ENCODE measurements at regions not wholly inside any gene's neighbourhood (a gene's known extent, or its start where the extent isn't known, plus 50 kb on each side); places are given as distances from the start of the nearest gene placed in this dataset.

- no peak for DNase-seq (ENCODE audit: low read depth)
These were observed 283.2 kb downstream of the RPRM start for GRCh38 chr2:153195342-153195741.

- DNase-seq (ENCODE audit: low read depth), result no peak
These were observed 289.3 kb downstream of the RPRM start for GRCh38 chr2:153189091-153189888.

- no peak for DNase-seq (ENCODE audit: low read depth)
These were observed 298.8 kb downstream of the RPRM start for GRCh38 chr2:153179808-153180207.

GRCh38 chr2:153169609-153170008, 309.0 kb downstream of the RPRM start:
- DNase-seq (ENCODE audit: low read depth), result no peak

- DNase-seq (ENCODE audit: low read depth), result no peak
These were observed 313.5 kb downstream of the RPRM start for GRCh38 chr2:153165021-153165420.

- DNase-seq (ENCODE audit: low read depth), result no peak
These were observed 315.5 kb downstream of the RPRM start for GRCh38 chr2:153163055-153163454.

GRCh38 chr2:153156743-153157142, 321.8 kb downstream of the RPRM start:
- no peak for DNase-seq (ENCODE audit: low read depth)

GRCh38 chr2:153152036-153152435, 326.5 kb downstream of the RPRM start:
- DNase-seq (ENCODE audit: low read depth), result no peak

GRCh38 chr2:153145470-153145978, 333.0 kb downstream of the RPRM start:
- DNase-seq (ENCODE audit: low read depth), result no peak

- no peak for DNase-seq (ENCODE audit: low read depth)
These were observed 335.0 kb downstream of the RPRM start for GRCh38 chr2:153143540-153143939.

- DNase-seq (ENCODE audit: low read depth), result no peak
These were observed 338.1 kb downstream of the RPRM start for GRCh38 chr2:153140498-153140897.

GRCh38 chr2:153138651-153139375, 339.7 kb downstream of the RPRM start:
- no peak for DNase-seq (ENCODE audit: low read depth)

- DNase-seq (ENCODE audit: low read depth), result no peak
These were observed 342.3 kb downstream of the RPRM start for GRCh38 chr2:153136216-153136615.

- no peak for DNase-seq (ENCODE audit: low read depth)
These were observed 343.8 kb downstream of the RPRM start for GRCh38 chr2:153134725-153135124.

- no peak for DNase-seq (ENCODE audit: low read depth)
These were observed 344.8 kb downstream of the RPRM start for GRCh38 chr2:153133716-153134115.

- DNase-seq (ENCODE audit: low read depth), result no peak
These were observed 346.1 kb downstream of the RPRM start for GRCh38 chr2:153132418-153132817.

- DNase-seq (ENCODE audit: low read depth), result no peak
These were observed 363.4 kb downstream of the RPRM start for GRCh38 chr2:153115141-153115540.

GRCh38 chr2:153110486-153110885, 368.1 kb downstream of the RPRM start:
- DNase-seq (ENCODE audit: low read depth), result no peak

GRCh38 chr2:153109793-153110192, 368.8 kb downstream of the RPRM start:
- DNase-seq (ENCODE audit: low read depth), result no peak

GRCh38 chr2:153106802-153107477, 371.6 kb downstream of the RPRM start:
- no peak for DNase-seq (ENCODE audit: low read depth)

GRCh38 chr2:153105829-153106578, 372.6 kb downstream of the RPRM start:
- no peak for DNase-seq (ENCODE audit: low read depth)

- no peak for DNase-seq (ENCODE audit: low read depth)
These were observed 377.4 kb downstream of the RPRM start for GRCh38 chr2:153101187-153101586.

All from activated T-helper 9 cell treated with anti-CD3 and anti-CD28 coated beads, Interleukin-2, amount 50 U/mL, for 16 hours (primary cell).